ENCODE measurements at regions not wholly inside any gene's neighbourhood (a gene's known extent, or its start where the extent isn't known, plus 50 kb on each side); places are given as distances from the start of the nearest gene placed in this dataset.

DNA sequence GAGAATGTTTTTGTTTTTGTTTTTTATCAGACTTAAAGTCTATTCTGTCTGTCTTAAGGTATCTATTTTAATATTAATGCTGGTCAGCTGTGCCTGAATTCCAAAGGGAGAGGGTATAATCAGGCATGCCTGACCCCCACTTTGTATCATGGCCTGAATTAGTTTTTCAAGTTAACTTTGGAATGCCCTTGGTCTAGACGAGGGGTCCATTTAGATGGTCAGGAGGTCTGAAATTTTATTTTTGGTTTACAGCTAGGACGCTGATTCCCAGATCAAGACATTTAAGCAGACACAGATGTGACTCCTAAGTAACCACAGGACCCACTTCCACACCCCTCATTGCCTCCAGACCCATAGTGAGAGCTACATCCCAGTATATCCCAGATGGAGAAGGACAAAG lies 189.5 kb downstream of the ARHGAP12 start:
- no peaks in the 10 kb centered on the region for H3K4me1 Mint-ChIP-seq

DNA sequence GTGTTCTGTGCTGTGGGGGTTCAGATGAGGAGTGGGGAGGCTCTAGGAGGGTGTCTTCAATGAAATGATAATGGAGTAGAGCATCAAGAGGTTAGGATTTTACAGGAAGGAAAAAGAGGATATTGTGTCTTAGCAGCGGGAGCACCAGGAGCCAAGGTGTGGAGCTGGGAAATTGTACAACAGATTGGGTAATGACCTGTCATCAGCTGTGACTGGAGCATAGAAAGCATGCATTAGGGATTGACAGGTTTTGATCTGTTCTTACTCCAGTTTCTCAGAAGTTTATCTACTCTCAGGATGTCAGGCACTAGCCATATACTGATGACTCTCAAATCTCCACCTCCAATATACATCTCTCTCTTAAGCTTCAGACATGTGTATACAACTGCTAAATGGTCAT lies 196.9 kb downstream of the ARHGAP12 start:
- H3K9me3 Mint-ChIP-seq: no peaks in the 10 kb centered on the region
- no peaks in the 10 kb centered on the region for H3K27me3 Mint-ChIP-seq
- H3K4me3 Mint-ChIP-seq: no peak overlapping the region
- no peaks in the 10 kb centered on the region for H3K36me3 Mint-ChIP-seq (ENCODE audit: insufficient read depth)
- no peaks in the 10 kb centered on the region for H3K4me1 Mint-ChIP-seq
- DNase-seq (ENCODE audit: low spot score in 2 of 2): no peak
- H3K27ac Mint-ChIP-seq (ENCODE audit: low read depth): no peak overlapping the region
- ATAC-seq (replicated peaks; ENCODE audit: extremely low read depth, poor library complexity, severe bottlenecking): no peak

More for the DNA sequence above, 189.5 kb downstream of the ARHGAP12 start:
- no peak overlapping the region for H3K4me3 Mint-ChIP-seq
- H3K27ac Mint-ChIP-seq (ENCODE audit: low read depth): no peak overlapping the region
- ATAC-seq (replicated peaks; ENCODE audit: extremely low read depth, poor library complexity, severe bottlenecking) (no peak), DNase-seq (ENCODE audit: low spot score in 2 of 2) (no peak)
- no peaks in the 10 kb centered on the region for H3K9me3 Mint-ChIP-seq
- no peaks in the 10 kb centered on the region for H3K36me3 Mint-ChIP-seq (ENCODE audit: insufficient read depth)
- H3K27me3 Mint-ChIP-seq: no peaks in the 10 kb centered on the region

DNA sequence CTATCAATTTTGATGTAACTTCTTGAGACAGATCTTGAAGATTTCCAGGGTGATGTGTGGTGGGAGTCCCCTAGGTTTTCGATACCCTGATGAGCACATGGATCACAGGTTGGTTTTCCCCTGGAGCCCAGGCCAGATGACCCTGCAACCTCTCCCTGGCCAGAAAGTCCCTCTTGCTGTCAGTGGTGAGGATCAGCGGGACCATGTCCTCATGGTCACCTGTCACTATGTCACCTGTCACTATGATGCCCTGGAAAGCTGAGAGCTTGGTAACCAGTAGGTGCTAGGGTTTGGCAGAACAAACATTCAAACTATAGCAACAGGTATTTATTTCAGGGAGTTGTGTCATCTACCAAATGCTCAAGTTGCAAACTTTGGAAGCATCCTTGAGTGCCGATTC lies 197.9 kb downstream of the ARHGAP12 start:
- DNase-seq (ENCODE audit: low spot score in 2 of 2) (no peak), ATAC-seq (replicated peaks; ENCODE audit: extremely low read depth, poor library complexity, severe bottlenecking) (no peak)
- Mint-ChIP-seq H3K4me1 (no peaks in the 10 kb centered on the region), H3K27ac (ENCODE audit: low read depth) (no peak overlapping the region), H3K27me3 (no peaks in the 10 kb centered on the region), H3K36me3 (ENCODE audit: insufficient read depth) (no peaks in the 10 kb centered on the region), H3K9me3 (no peaks in the 10 kb centered on the region), H3K4me3 (no peak overlapping the region)

DNA sequence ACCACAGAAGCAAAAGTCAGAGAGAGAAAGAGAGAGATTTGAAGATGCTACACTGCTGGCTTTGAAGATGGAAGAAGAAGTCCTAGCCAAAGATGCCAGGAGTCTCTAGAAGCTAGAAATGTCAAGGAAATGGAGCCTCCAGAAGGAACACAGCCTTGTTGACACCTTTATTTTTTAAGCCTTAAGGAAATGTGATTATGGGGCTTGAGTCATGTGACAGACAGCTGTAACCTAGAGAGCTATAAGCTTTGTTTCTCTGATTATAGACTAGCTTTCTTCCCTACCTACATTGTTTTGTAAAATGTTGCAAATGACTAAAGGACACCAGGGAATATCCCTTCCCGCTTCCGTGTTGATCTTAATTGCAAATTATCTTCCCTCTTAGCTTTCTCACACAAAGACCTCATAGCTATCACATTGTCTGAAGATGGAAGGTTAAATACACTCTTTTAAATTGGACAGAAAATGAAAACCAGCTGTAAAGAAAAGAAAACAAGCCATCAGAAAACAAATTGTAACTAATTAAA lies 199.9 kb downstream of the ARHGAP12 start:
- Mint-ChIP-seq H3K4me3 (no peak overlapping the region), H3K27me3 (peaks cover 19% of the 10 kb centered on the region), H3K9me3 (no peaks in the 10 kb centered on the region), H3K4me1 (no peaks in the 10 kb centered on the region), H3K27ac (ENCODE audit: low read depth) (no peak overlapping the region), H3K36me3 (ENCODE audit: insufficient read depth) (no peaks in the 10 kb centered on the region)
- ATAC-seq (replicated peaks; ENCODE audit: extremely low read depth, poor library complexity, severe bottlenecking) (no peak), DNase-seq (ENCODE audit: low spot score in 2 of 2) (no peak)

DNA sequence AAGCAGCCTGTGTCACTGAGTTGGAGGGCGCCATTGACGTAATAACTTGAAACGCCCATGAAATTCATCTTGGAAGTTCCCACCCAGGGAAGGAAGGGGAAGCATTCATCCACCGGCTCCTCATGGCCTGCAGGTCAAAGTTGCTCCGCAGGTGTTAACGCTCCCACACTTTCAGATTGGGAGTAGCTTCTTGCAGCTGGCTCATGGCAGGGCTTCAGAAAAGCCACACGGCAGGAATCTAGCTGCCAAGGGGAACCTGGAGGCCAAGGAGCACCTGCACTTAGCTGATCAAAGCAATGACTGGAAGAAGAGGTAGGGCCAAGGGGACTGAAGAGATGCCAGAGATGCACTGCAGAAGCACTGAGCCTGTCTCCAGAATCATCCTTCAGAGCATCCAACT lies 203.2 kb downstream of the ARHGAP12 start:
- DNase-seq (ENCODE audit: low spot score in 2 of 2) (no peak), ATAC-seq (replicated peaks; ENCODE audit: extremely low read depth, poor library complexity, severe bottlenecking) (no peak)
- no peak overlapping the region for H3K27ac Mint-ChIP-seq (ENCODE audit: low read depth)
- H3K4me3 Mint-ChIP-seq: no peak overlapping the region
- no peaks in the 10 kb centered on the region for H3K4me1 Mint-ChIP-seq
- no peaks in the 10 kb centered on the region for H3K9me3 Mint-ChIP-seq
- H3K27me3 Mint-ChIP-seq: peaks cover 39% of the 10 kb centered on the region
- H3K36me3 Mint-ChIP-seq (ENCODE audit: insufficient read depth): no peaks in the 10 kb centered on the region

DNA sequence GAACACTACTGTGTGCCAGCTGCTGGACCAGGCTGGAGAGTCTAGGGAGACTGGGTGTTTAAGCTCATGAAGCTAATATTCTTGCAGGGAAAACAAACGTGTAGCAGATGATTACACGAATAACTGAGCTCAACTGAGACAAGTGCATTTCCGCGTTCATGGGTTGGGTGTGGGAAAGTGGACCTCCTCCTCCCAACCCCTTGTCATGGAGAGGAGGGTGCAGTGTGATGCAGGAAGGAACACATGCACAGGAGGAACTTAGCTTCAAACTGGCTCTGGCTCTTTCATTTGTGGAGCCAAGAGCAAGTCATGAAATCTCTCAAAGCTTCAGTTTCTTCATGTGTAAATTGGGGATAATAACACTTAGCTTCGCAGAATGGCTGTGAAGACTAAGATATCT lies 204.3 kb downstream of the ARHGAP12 start:
- Mint-ChIP-seq H3K4me3 (no peak overlapping the region), H3K9me3 (no peaks in the 10 kb centered on the region), H3K27ac (ENCODE audit: low read depth) (no peak overlapping the region), H3K36me3 (ENCODE audit: insufficient read depth) (no peaks in the 10 kb centered on the region), H3K4me1 (no peaks in the 10 kb centered on the region), H3K27me3 (peaks cover 50% of the 10 kb centered on the region)
- no peak for ATAC-seq (replicated peaks; ENCODE audit: extremely low read depth, poor library complexity, severe bottlenecking)
- no peak for DNase-seq (ENCODE audit: low spot score in 2 of 2)

DNA sequence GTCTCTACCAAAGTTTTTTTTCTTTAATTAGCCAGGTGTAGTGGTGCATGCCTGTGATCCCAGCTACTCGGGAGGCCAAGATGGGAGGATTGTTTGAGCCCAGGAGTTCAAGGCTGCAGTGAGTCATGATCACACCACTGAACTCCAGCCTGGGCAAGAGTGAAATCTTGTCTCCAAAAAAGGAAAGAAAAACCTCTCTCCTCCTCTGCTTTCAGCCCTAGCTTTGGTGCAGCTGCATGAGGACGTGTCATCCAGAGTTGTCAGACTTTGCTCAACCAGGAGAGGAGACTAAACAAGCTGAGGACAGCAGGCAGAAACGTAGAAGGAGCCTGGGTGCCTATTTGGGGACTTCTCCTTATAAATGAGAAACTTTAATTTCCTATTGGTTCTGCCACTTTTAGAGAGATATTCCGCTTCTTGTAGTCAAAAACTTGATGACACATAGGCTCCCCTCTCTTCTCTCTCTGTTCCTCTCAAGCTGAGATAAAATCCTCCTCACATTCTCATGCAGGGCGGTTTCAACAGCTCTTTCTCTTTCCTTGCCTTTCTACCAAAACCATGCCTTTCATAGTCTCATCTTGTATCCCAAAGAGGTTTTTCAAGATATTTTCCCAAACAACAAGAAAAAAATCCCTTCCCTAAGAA lies 205.4 kb downstream of the ARHGAP12 start:
- no peak for ATAC-seq (replicated peaks; ENCODE audit: extremely low read depth, poor library complexity, severe bottlenecking)
- Mint-ChIP-seq H3K27me3 (peaks cover 50% of the 10 kb centered on the region), H3K4me1 (no peaks in the 10 kb centered on the region), H3K27ac (ENCODE audit: low read depth) (no peak overlapping the region), H3K4me3 (no peak overlapping the region), H3K9me3 (no peaks in the 10 kb centered on the region), H3K36me3 (ENCODE audit: insufficient read depth) (no peaks in the 10 kb centered on the region)
- no peak for DNase-seq (ENCODE audit: low spot score in 2 of 2)

DNA sequence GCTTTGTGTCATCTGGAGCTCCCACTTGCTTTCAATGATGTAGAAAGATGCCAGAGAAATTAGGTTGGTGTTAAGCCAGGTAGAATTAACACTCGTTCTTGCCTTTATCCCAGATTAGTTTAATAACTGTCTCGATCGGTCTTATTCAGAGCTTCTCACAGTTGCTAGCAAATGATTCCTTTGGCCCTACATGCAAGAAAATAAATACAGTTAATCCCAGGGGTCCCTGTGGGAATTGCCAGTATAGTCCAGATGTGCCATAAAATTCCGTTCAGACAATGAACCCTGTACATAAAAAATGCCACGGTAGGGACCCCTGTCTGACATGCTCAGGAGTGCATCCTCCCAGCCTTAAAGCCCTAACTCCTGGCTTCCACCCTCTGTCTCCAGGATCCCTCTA lies 207.5 kb downstream of the ARHGAP12 start:
- Mint-ChIP-seq H3K4me3 (no peak overlapping the region), H3K27me3 (peaks cover 50% of the 10 kb centered on the region), H3K27ac (ENCODE audit: low read depth) (no peak overlapping the region), H3K36me3 (ENCODE audit: insufficient read depth) (no peaks in the 10 kb centered on the region), H3K9me3 (no peaks in the 10 kb centered on the region), H3K4me1 (no peaks in the 10 kb centered on the region)
- DNase-seq (ENCODE audit: low spot score in 2 of 2) (no peak), ATAC-seq (replicated peaks; ENCODE audit: extremely low read depth, poor library complexity, severe bottlenecking) (no peak)

DNA sequence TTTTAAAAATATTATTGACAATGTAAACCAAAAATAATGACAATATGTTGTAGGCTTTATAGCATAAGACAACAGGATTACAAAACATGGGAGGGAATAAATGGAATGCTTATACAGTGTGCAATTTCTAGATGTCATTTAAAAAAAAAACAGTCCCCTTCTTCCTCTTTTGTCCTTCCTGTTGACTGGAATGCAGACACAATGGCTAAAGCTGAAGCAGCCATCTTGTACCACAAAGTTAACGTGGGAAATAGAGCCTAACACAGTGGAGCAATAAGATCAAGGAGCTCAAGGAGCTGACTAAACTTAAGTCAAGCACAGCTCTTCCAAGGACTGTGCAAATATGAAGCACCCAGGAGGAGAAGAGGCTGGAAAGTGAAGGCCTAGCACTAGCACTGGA lies 208.1 kb downstream of the ARHGAP12 start:
- Mint-ChIP-seq H3K36me3 (ENCODE audit: insufficient read depth) (no peaks in the 10 kb centered on the region), H3K27ac (ENCODE audit: low read depth) (no peak overlapping the region), H3K4me3 (no peak overlapping the region), H3K9me3 (no peaks in the 10 kb centered on the region), H3K27me3 (peaks cover 48% of the 10 kb centered on the region), H3K4me1 (no peaks in the 10 kb centered on the region)
- DNase-seq (ENCODE audit: low spot score in 2 of 2) (no peak), ATAC-seq (replicated peaks; ENCODE audit: extremely low read depth, poor library complexity, severe bottlenecking) (no peak)

DNA sequence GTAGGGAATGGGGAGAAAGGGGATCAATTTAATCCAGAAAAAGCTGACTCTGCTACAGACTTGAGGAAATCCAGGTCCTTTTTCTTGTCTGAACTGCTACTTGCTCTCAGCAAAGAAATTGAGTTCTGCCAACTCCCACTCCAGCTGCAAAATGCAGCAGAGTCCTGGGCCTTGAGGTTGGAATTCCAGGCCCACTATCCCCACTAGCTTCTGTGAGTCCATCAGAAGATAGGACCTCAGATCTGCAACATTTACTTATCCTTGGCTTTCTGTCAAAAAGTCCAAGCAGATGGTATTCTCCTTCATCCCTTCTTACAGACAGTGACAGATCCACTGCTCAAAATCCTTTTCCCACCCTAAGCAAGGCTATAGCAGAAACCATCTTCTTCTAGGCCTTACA lies 219.2 kb downstream of the ARHGAP12 start:
- Mint-ChIP-seq H3K27me3 (no peaks in the 10 kb centered on the region), H3K36me3 (ENCODE audit: insufficient read depth) (no peaks in the 10 kb centered on the region)

DNA sequence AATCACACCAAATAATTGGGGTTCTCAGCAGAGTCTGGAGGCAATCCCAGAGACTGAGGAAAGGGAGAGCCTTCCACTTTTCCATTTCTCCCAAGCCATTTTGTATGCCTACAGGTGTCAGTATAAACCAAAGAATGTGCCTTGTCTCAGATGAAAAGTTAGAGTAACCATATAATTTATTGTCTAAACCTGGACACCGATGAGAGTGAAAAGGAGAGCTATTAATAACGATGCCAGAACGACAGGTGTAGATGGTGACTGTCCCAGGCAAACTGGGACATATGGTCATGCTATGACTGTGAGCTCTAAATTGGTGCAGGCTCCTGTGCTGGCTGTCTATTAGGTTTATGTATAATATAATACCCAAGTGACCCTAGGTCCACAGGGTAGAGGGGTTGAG lies 219.6 kb downstream of the ARHGAP12 start:
- no peaks in the 10 kb centered on the region for H3K27me3 Mint-ChIP-seq
- no peak for DNase-seq (ENCODE audit: low spot score in 2 of 2)
- ATAC-seq (replicated peaks; ENCODE audit: extremely low read depth, poor library complexity, severe bottlenecking): no peak
- H3K4me3 Mint-ChIP-seq: no peak overlapping the region
- H3K27ac Mint-ChIP-seq (ENCODE audit: low read depth): no peak overlapping the region
- no peaks in the 10 kb centered on the region for H3K36me3 Mint-ChIP-seq (ENCODE audit: insufficient read depth)
- no peaks in the 10 kb centered on the region for H3K4me1 Mint-ChIP-seq
- peaks cover 6% of the 10 kb centered on the region for H3K9me3 Mint-ChIP-seq

More for the DNA sequence above, 219.2 kb downstream of the ARHGAP12 start:
- H3K4me3 Mint-ChIP-seq: no peak overlapping the region
- no peak overlapping the region for H3K27ac Mint-ChIP-seq (ENCODE audit: low read depth)
- no peak for ATAC-seq (replicated peaks; ENCODE audit: extremely low read depth, poor library complexity, severe bottlenecking)
- no peaks in the 10 kb centered on the region for H3K4me1 Mint-ChIP-seq
- H3K9me3 Mint-ChIP-seq: peaks cover 6% of the 10 kb centered on the region
- no peak for DNase-seq (ENCODE audit: low spot score in 2 of 2)

DNA sequence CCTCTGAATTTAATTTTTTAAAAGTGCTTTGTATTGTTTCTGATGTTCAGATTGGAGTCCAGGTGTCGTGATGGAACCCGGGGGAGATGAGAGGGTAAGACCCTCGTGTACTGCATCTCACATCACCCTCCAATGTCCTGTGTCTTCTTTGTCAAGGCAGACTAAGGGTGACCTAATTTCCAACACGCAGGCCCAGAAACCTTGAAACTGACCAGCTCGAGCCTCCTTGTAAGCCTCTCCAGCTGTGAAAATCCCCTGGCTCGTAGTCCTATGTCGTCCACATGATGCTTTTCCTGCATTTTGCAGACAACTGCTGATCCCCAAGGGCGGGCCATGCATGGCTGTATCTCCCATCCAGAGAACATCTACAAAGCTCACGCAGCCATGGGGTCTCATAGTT lies 220.2 kb downstream of the ARHGAP12 start:
- H3K27ac Mint-ChIP-seq (ENCODE audit: low read depth): no peak overlapping the region
- H3K36me3 Mint-ChIP-seq (ENCODE audit: insufficient read depth): no peaks in the 10 kb centered on the region
- H3K9me3 Mint-ChIP-seq: peaks cover 6% of the 10 kb centered on the region
- H3K4me1 Mint-ChIP-seq: no peaks in the 10 kb centered on the region
- ATAC-seq (replicated peaks; ENCODE audit: extremely low read depth, poor library complexity, severe bottlenecking): no peak
- H3K4me3 Mint-ChIP-seq: no peak overlapping the region
- no peak for DNase-seq (ENCODE audit: low spot score in 2 of 2)
- H3K27me3 Mint-ChIP-seq: no peaks in the 10 kb centered on the region

DNA sequence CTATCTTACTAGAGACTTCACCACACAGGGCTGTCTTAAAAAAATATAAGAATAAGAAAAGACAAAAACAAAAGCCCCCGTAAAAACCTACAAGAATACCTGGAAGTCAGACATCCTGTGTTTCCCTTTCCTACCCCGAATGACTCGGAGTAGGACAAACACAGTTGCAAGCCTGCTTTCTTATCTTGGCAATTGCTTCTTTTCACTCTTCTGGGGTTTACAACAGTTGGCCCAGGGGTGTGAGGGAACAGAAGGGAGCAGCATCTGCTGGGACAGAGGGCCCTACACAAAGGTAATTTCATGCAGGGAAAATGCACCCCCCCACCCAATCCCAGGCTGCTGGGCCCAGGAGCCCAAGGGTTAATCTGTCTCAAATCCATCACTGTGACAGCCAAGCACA lies 220.6 kb downstream of the ARHGAP12 start:
- Mint-ChIP-seq H3K9me3 (peaks cover 6% of the 10 kb centered on the region), H3K27ac (ENCODE audit: low read depth) (no peak overlapping the region), H3K27me3 (no peaks in the 10 kb centered on the region), H3K36me3 (ENCODE audit: insufficient read depth) (no peaks in the 10 kb centered on the region), H3K4me1 (no peaks in the 10 kb centered on the region), H3K4me3 (no peak overlapping the region)
- no peak for ATAC-seq (replicated peaks; ENCODE audit: extremely low read depth, poor library complexity, severe bottlenecking)
- no peak for DNase-seq (ENCODE audit: low spot score in 2 of 2)

All from central memory CD8-positive, alpha-beta T cell (primary cell).